ENCODE measurements at regions not wholly inside any gene's neighbourhood (a gene's known extent, or its start where the extent isn't known, plus 50 kb on each side); places are given as distances from the start of the nearest gene placed in this dataset.

GRCh38 chr2:128451084-128452023, 132.7 kb upstream of the HS6ST1 start:
- no peak for DNase-seq (ENCODE audit: extremely low read depth, low read depth)
- no peak overlapping the region for H3K4me3 ChIP-seq (replicated peaks; ENCODE audit: low read depth, low read length)
- no peak for TF ChIP-seq CTCF (IDR thresholded peaks at IDR 0.05; ENCODE audit: low read depth, low read length, missing control alignments)

- no peak for TF ChIP-seq CTCF (IDR thresholded peaks at IDR 0.05; ENCODE audit: low read depth, low read length, missing control alignments)
- H3K4me3 ChIP-seq (replicated peaks; ENCODE audit: low read depth, low read length) = no peak overlapping the region
- DNase-seq (ENCODE audit: extremely low read depth, low read depth) = no peak
Observed at GRCh38 chr2:128452024-128452411, 133.3 kb upstream of the HS6ST1 start.

- DNase-seq (ENCODE audit: extremely low read depth, low read depth) = no peak
- TF ChIP-seq CTCF (IDR thresholded peaks at IDR 0.05; ENCODE audit: low read depth, low read length, missing control alignments) = no peak
- H3K4me3 ChIP-seq (replicated peaks; ENCODE audit: low read depth, low read length) = no peak overlapping the region
Observed at GRCh38 chr2:128452536-128453530, 134.2 kb upstream of the HS6ST1 start.

DNA sequence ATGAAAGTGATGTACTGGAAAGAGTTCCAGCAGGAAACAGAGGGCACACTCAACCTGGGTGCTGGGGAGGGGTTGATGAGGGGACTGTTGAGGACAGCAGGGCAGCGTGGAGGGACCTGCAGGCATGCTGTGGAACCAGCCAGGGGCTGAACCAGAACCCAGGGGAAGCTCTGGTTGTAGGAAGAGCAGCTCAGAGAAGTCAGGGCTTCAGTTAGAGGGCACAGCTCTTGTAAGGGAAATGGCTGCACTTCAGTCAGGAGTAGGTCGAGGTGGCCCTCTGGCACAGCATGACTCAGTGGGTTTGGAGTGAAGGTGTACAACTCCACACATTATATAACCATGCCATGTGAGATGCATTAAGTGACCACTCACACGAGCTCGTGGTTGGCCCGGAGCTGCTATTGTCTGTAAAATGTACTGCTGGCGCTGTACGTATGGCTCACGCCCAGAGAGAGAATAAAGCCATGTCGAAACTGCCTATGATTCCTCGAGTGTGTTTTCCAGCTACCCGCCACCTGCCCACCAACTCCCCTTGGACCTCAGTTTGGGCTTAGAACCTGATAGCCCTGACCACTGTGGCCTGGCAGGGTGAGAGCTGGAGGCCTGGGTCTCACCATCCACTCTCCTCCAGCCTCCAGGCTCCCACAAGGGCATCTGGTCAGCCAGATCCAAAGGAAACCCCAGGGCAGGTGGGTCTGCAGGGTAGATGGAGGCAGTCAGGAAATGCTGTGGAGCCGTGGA, 136.5 kb upstream of the HS6ST1 start:
- TF ChIP-seq CTCF (IDR thresholded peaks at IDR 0.05; ENCODE audit: low read depth, low read length, missing control alignments) = no peak
- no peak overlapping the region for H3K4me3 ChIP-seq (replicated peaks; ENCODE audit: low read depth, low read length)
- no peak for DNase-seq (ENCODE audit: extremely low read depth, low read depth)

DNA sequence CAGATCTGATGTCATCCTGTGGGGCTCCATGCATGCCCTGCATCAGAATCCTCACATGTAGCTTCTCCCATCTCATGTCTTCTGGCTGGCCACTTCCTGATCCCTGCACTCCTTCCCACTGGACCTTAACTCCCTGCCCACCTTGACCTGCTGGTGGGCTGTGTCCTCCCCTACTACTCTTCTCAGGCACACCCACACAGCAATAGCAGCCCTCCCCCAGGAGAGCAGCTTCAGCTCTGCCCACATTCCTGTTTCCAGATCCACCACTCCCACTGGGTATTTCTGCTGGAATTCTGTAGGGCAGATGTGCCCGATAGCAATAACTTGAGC, 137.0 kb upstream of the HS6ST1 start:
- no peak for DNase-seq (ENCODE audit: extremely low read depth, low read depth)
- H3K4me3 ChIP-seq (replicated peaks; ENCODE audit: low read depth, low read length) = no peak overlapping the region
- TF ChIP-seq CTCF (IDR thresholded peaks at IDR 0.05; ENCODE audit: low read depth, low read length, missing control alignments) = no peak

DNA sequence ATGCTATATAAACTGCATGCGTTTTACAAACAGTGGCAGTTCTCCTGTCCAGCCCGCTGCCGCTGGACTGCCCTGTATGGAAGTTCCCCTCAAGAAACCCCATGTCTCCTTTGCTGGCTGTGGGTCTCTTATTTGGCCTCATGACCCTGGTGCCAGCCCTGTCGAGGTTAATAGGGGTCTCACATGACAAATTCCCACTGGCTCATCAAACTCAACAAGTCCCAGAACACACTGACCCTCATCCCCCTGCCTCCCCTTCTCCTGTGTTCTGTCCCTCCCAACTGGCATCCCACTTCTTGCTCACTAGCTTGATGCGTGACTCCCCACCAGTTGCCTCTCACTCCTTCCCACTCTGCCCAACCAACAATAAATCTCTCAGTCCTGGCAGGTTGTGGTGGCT, 137.6 kb upstream of the HS6ST1 start:
- no peak for DNase-seq (ENCODE audit: extremely low read depth, low read depth)
- H3K4me3 ChIP-seq (replicated peaks; ENCODE audit: low read depth, low read length) = no peak overlapping the region
- TF ChIP-seq CTCF (IDR thresholded peaks at IDR 0.05; ENCODE audit: low read depth, low read length, missing control alignments) = no peak
